Chondrocyte (in vitro differentiated cells): ENCODE measurements at regions not wholly inside any gene's neighbourhood (a gene's known extent, or its start where the extent isn't known, plus 50 kb on each side); places are given as distances from the start of the nearest gene placed in this dataset.

ENCODE experiments used
- DNase-seq: peaks from one replicate; pipeline ENCODE4 v3.0.0; 2021; ENCODE audit warnings: mixed read lengths, low spot score
- H3K27ac Mint-ChIP-seq: one replicate; pipeline ENCODE4 v1.8.0; 2021; ENCODE audit warnings: mild to moderate bottlenecking, moderate library complexity, mixed read lengths; ENCODE audit not compliant: unreplicated experiment
- H3K27me3 Mint-ChIP-seq: 2 replicates; pipeline ENCODE4 v1.8.0; 2021; ENCODE audit warnings: low read depth, mixed read lengths
- H3K36me3 Mint-ChIP-seq: 2 replicates; pipeline ENCODE4 v1.8.0; 2021; ENCODE audit warnings: low read depth, mixed read lengths
- H3K4me1 Mint-ChIP-seq: 2 replicates; pipeline ENCODE4 v1.8.0; 2021; ENCODE audit warnings: low read depth, mild to moderate bottlenecking, mixed read lengths
- H3K4me3 Mint-ChIP-seq: one replicate; pipeline ENCODE4 v1.8.0; 2021; ENCODE audit warnings: mild to moderate bottlenecking, moderate library complexity, mixed read lengths; ENCODE audit not compliant: unreplicated experiment
- H3K9me3 Mint-ChIP-seq: 2 replicates; pipeline ENCODE4 v1.8.0; 2021; ENCODE audit warnings: low read depth, mixed read lengths
- TF ChIP-seq, protein P1 (sequence below): fragments of 200-600 bp; sonication (generic); IDR thresholded peaks from 2 replicates; pipeline ENCODE4 v1.5.0; 2021; ENCODE audit warnings: antibody characterized with exemption, mild to moderate bottlenecking, moderate library complexity

DNA sequence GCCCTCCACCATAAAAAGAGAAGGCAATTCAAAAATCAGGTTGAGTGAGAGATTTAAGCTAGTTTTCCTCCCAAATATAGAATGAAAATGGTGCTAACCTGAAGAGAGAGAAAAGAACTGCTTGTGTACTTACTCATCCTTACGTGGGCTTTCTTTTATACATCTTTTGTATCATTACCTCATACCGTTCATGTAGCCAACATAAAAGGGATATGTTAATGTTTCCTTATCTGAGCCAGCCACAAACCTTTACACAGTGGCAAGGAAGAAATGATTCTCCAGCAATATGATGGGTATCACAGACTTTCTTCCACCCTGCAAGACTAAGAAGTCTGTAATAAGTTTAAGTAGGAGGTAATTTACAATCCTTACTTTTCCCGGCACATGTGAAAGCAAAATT, 600.8 kb upstream of the ZNF385D start:
- TF ChIP-seq, protein P1, sequence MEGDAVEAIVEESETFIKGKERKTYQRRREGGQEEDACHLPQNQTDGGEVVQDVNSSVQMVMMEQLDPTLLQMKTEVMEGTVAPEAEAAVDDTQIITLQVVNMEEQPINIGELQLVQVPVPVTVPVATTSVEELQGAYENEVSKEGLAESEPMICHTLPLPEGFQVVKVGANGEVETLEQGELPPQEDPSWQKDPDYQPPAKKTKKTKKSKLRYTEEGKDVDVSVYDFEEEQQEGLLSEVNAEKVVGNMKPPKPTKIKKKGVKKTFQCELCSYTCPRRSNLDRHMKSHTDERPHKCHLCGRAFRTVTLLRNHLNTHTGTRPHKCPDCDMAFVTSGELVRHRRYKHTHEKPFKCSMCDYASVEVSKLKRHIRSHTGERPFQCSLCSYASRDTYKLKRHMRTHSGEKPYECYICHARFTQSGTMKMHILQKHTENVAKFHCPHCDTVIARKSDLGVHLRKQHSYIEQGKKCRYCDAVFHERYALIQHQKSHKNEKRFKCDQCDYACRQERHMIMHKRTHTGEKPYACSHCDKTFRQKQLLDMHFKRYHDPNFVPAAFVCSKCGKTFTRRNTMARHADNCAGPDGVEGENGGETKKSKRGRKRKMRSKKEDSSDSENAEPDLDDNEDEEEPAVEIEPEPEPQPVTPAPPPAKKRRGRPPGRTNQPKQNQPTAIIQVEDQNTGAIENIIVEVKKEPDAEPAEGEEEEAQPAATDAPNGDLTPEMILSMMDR: no peak
- Mint-ChIP-seq H3K27ac (no peak overlapping the region), H3K9me3 (no peaks in the 10 kb centered on the region), H3K27me3 (peaks cover 23% of the 10 kb centered on the region), H3K4me1 (no peaks in the 10 kb centered on the region), H3K36me3 (no peaks in the 10 kb centered on the region), H3K4me3 (no peak overlapping the region)
- DNase-seq: no peak

DNA sequence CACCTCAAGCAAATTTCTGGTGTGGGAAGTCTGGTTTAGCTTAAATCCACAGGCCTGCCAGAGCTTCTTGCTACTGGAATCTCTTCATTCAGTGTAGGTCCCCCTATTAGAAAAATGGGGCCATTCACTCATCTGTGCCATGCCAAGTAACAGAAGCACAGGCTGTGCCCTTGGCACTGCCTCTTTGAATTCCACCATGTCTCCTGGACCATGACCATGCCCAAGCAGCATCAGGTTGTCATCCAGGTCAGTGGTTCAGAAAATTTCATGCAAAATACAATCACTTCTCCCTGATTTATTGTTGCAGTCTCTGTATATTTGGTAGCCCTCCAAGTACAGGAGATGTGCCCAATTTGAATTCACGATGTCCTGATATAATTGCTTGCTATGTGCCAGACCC, 602.1 kb upstream of the ZNF385D start:
- H3K4me1 Mint-ChIP-seq: no peaks in the 10 kb centered on the region
- no peaks in the 10 kb centered on the region for H3K9me3 Mint-ChIP-seq
- H3K27me3 Mint-ChIP-seq: peaks cover 21% of the 10 kb centered on the region
- no peak overlapping the region for H3K4me3 Mint-ChIP-seq
- no peak for DNase-seq
- H3K36me3 Mint-ChIP-seq: no peaks in the 10 kb centered on the region
- TF ChIP-seq, protein P1: no peak
- no peak overlapping the region for H3K27ac Mint-ChIP-seq

DNA sequence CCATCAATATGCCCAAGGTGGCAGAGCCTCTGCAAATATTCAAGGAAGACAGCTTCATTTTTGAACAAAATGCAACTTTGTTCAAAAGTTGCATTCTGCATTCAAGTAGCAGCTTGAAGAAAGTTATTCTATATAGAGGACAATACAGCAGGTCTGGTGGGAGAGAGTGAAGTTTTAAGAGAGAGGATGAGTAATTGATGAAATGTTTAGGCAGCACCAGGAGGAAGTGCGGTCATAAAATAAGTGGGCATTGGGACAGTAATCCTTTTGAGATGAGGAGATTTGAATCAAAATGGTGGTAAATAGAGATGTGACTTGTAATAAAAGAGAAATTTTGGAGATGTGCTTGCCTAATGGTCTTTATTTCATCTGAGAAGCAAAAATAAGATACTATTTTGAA, 607.3 kb upstream of the ZNF385D start:
- H3K36me3 Mint-ChIP-seq: no peaks in the 10 kb centered on the region
- no peak overlapping the region for H3K4me3 Mint-ChIP-seq
- H3K4me1 Mint-ChIP-seq: peaks cover 7% of the 10 kb centered on the region
- no peaks in the 10 kb centered on the region for H3K9me3 Mint-ChIP-seq
- peaks cover 22% of the 10 kb centered on the region for H3K27me3 Mint-ChIP-seq
- TF ChIP-seq, protein P1: no peak
- H3K27ac Mint-ChIP-seq: no peak overlapping the region
- DNase-seq: no peak

DNA sequence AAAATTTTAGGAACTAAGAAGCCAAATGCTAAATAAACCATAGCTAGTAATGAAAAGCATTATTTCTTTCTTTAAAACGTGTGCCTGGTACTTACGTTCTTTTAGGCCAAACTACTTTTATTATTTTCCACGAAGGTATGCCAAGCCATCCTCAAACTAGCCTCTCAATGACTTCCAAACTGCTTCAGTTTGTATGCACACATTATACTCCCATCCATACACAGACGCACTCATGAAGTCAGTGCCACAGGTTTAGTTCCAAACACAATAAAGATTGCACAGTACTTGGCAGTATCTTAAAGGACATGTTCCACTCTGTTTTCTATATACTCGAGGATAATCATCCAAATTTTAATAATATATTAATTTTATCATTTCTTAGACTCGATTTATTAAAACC, 609.2 kb upstream of the ZNF385D start:
- Mint-ChIP-seq H3K36me3 (no peaks in the 10 kb centered on the region), H3K9me3 (no peaks in the 10 kb centered on the region), H3K4me1 (peaks cover 7% of the 10 kb centered on the region), H3K27me3 (peaks cover 18% of the 10 kb centered on the region), H3K27ac (no peak overlapping the region), H3K4me3 (no peak overlapping the region)
- no peak for DNase-seq
- TF ChIP-seq, protein P1: no peak

DNA sequence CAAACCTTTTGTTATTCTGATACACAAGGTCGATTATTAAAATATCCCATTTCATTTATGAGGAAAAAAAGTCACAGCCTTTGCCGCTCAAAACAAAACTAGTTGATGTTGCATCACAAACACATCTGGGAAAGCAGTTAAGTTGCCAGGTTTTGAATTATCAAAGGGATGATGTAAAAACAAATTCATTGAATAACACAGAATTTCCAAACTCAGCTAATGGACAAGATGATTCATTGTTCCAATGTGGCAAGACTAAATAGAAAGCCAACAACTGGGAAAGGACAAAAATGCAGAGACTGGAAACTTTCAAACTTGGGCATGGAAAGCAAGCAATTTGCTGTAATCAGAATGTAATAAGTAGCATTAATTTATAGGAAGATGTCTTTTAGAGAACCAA, 610.0 kb upstream of the ZNF385D start:
- DNase-seq: no peak
- TF ChIP-seq, protein P1: no peak
- Mint-ChIP-seq H3K9me3 (no peaks in the 10 kb centered on the region), H3K4me3 (no peak overlapping the region), H3K27ac (no peak overlapping the region), H3K4me1 (peaks cover 7% of the 10 kb centered on the region), H3K27me3 (peaks cover 18% of the 10 kb centered on the region), H3K36me3 (no peaks in the 10 kb centered on the region)
